KBM-7 (cell line): ENCODE measurements at regions not wholly inside any gene's neighbourhood (a gene's known extent, or its start where the extent isn't known, plus 50 kb on each side); places are given as distances from the start of the nearest gene placed in this dataset.

ENCODE experiments used
- DNase-seq: peaks from one replicate; pipeline ENCODE4 v3.0.0-alpha.2; 2015
- in situ Hi-C: fragments of 300-500 bp; cut with MboI; formaldehyde crosslinking; loops from 2 replicates; pipeline ENCODE4 v1.14.3; 2020; ENCODE audit warnings: low sequenced_read_pairs, low pct_unique_long_range_greater_than_20kb, mixed read lengths

GRCh38 chr1:83747853-83748482 lies 251.0 kb downstream of the TTLL7 start:
- in situ Hi-C loops = no loop called here
- DNase-seq = no peak

GRCh38 chr1:83746234-83746633 lies 252.7 kb downstream of the TTLL7 start:
- in situ Hi-C loops = no loop called here
- no peak for DNase-seq

- in situ Hi-C loops = no loop called here
- DNase-seq = no peak
These were observed 256.5 kb downstream of the TTLL7 start for GRCh38 chr1:83742446-83742845.

GRCh38 chr1:83741770-83742169 lies 257.2 kb downstream of the TTLL7 start:
- in situ Hi-C loops = no loop called here
- no peak for DNase-seq

- in situ Hi-C loops = no loop called here
- no peak for DNase-seq
These were observed 257.6 kb downstream of the TTLL7 start for GRCh38 chr1:83741348-83741747.

- in situ Hi-C loops = no loop called here
- no peak for DNase-seq
These were observed 263.4 kb downstream of the TTLL7 start for GRCh38 chr1:83735526-83735925.

GRCh38 chr1:83734420-83734819 lies 264.5 kb downstream of the TTLL7 start:
- no peak for DNase-seq
- in situ Hi-C loops = no loop called here

GRCh38 chr1:83725735-83726360 lies 273.1 kb downstream of the TTLL7 start:
- DNase-seq = no peak
- in situ Hi-C loops = no loop called here

- DNase-seq = no peak
- in situ Hi-C loops = no loop called here
These were observed 280.6 kb downstream of the TTLL7 start for GRCh38 chr1:83718338-83718737.

- no peak for DNase-seq
- in situ Hi-C loops = no loop called here
These were observed 281.1 kb downstream of the TTLL7 start for GRCh38 chr1:83717785-83718184.

- no peak for DNase-seq
- in situ Hi-C loops = no loop called here
These were observed 282.3 kb downstream of the TTLL7 start for GRCh38 chr1:83716641-83717040.

- in situ Hi-C loops = no loop called here
- DNase-seq = no peak
These were observed 283.4 kb downstream of the TTLL7 start for GRCh38 chr1:83715550-83715949.

- no peak for DNase-seq
These were observed 289.3 kb downstream of the TTLL7 start for GRCh38 chr1:83709662-83710061.

GRCh38 chr1:83706354-83706938 lies 292.5 kb downstream of the TTLL7 start:
- in situ Hi-C loops = no loop called here
- DNase-seq = no peak

More at GRCh38 chr1:83709662-83710061, 289.3 kb downstream of the TTLL7 start:
- in situ Hi-C loops = no loop called here

GRCh38 chr1:83705091-83705490 lies 293.8 kb downstream of the TTLL7 start:
- DNase-seq = no peak

GRCh38 chr1:83704350-83704749 lies 294.6 kb downstream of the TTLL7 start:
- DNase-seq = no peak

More at GRCh38 chr1:83705091-83705490, 293.8 kb downstream of the TTLL7 start:
- in situ Hi-C loops = no loop called here

GRCh38 chr1:83702356-83702755 lies 296.6 kb downstream of the TTLL7 start:
- in situ Hi-C loops = no loop called here
- no peak for DNase-seq

More at GRCh38 chr1:83704350-83704749, 294.6 kb downstream of the TTLL7 start:
- in situ Hi-C loops = no loop called here

GRCh38 chr1:83701355-83701754 lies 297.6 kb downstream of the TTLL7 start:
- no peak for DNase-seq
- in situ Hi-C loops = no loop called here

GRCh38 chr1:83698644-83699043 lies 300.3 kb downstream of the TTLL7 start:
- in situ Hi-C loops = no loop called here

GRCh38 chr1:83697961-83698360 lies 301.0 kb downstream of the TTLL7 start:
- DNase-seq = no peak
- in situ Hi-C loops = no loop called here

More at GRCh38 chr1:83698644-83699043, 300.3 kb downstream of the TTLL7 start:
- DNase-seq = no peak

- DNase-seq = no peak
- in situ Hi-C loops = no loop called here
These were observed 301.7 kb downstream of the TTLL7 start for GRCh38 chr1:83697220-83697619.
